WTC11 (cell line): ENCODE measurements at regions not wholly inside any gene's neighbourhood (a gene's known extent, or its start where the extent isn't known, plus 50 kb on each side); places are given as distances from the start of the nearest gene placed in this dataset.

Source experiments
- ATF2 ChIP-seq: sonication (generic); formaldehyde crosslinking; IDR thresholded peaks from 2 replicates; pipeline ENCODE4 v1.8.1; 2022; ENCODE audit warnings: low read depth, missing genetic modification reagents, borderline replicate concordance
- FOXP4 ChIP-seq: sonication (generic); formaldehyde crosslinking; IDR thresholded peaks from 2 replicates; pipeline ENCODE4 v1.8.0; 2022; ENCODE audit warnings: mild to moderate bottlenecking, missing genetic modification reagents
- SP1 ChIP-seq: sonication (generic); formaldehyde crosslinking; conservative IDR thresholded peaks from 2 replicates; pipeline ENCODE4 v1.8.1; 2022; ENCODE audit warnings: missing genetic modification reagents
- TEAD4 ChIP-seq: sonication (generic); formaldehyde crosslinking; IDR thresholded peaks from 2 replicates; pipeline ENCODE4 v1.8.0; 2022; ENCODE audit warnings: mild to moderate bottlenecking, missing genetic modification reagents
- ZNF138 ChIP-seq: sonication (generic); formaldehyde crosslinking; conservative IDR thresholded peaks from 2 replicates; pipeline ENCODE4 v1.8.1; 2022; ENCODE audit warnings: mild to moderate bottlenecking, moderate library complexity, missing genetic modification reagents
- ZNF512 ChIP-seq: sonication (generic); formaldehyde crosslinking; IDR thresholded peaks from 2 replicates; pipeline ENCODE4 v1.8.1; 2022; ENCODE audit warnings: missing genetic modification reagents, borderline replicate concordance
- TF ChIP-seq, protein P1 (sequence below): fragments of 200-600 bp; IDR thresholded peaks from 2 replicates; pipeline ENCODE4 v1.8.0; 2022; ENCODE audit warnings: antibody characterized with exemption

DNA sequence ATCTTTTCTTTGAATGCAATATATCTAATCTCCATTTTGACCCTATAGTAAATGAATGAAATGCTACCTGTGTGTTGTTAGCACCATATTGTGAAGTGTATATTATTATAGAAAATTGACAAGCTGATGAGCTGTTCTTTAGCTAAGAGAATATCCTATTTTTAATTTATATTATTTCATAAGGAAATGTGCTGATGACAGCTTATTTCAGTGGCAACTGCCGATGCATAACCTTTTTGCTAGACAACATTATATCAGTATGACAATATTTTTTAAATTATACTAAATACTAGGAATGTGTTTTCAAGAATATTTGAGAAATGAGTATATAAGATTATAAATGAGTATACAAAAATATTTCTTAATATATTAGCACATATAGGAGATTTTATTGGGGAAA is 573.1 kb downstream of the ZNF608 start:
- TF ChIP-seq ZNF138 (CRISPR knock-in tag), result no peak
- TF ChIP-seq, protein P1, sequence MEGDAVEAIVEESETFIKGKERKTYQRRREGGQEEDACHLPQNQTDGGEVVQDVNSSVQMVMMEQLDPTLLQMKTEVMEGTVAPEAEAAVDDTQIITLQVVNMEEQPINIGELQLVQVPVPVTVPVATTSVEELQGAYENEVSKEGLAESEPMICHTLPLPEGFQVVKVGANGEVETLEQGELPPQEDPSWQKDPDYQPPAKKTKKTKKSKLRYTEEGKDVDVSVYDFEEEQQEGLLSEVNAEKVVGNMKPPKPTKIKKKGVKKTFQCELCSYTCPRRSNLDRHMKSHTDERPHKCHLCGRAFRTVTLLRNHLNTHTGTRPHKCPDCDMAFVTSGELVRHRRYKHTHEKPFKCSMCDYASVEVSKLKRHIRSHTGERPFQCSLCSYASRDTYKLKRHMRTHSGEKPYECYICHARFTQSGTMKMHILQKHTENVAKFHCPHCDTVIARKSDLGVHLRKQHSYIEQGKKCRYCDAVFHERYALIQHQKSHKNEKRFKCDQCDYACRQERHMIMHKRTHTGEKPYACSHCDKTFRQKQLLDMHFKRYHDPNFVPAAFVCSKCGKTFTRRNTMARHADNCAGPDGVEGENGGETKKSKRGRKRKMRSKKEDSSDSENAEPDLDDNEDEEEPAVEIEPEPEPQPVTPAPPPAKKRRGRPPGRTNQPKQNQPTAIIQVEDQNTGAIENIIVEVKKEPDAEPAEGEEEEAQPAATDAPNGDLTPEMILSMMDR, result no peak
- no peak for TF ChIP-seq FOXP4 (CRISPR knock-in tag)
- no peak for TF ChIP-seq SP1
- TF ChIP-seq ZNF512 (CRISPR knock-in tag), result no peak
- TF ChIP-seq ATF2 (CRISPR knock-in tag), result no peak
- no peak for TF ChIP-seq TEAD4 (CRISPR knock-in tag)
